Gastroesophageal sphincter (tissue), 3 donors: ENCODE measurements at regions not wholly inside any gene's neighbourhood (a gene's known extent, or its start where the extent isn't known, plus 50 kb on each side); places are given as distances from the start of the nearest gene placed in this dataset.

Source experiments
- POLR2A ChIP-seq, 2 donors: fragments of 450-650 bp; IDR thresholded peaks; one replicate each; pipeline ENCODE4 v1.6.1; 2017; ENCODE audit warnings: antibody characterized with exemption in 2 of 2, mild to moderate bottlenecking in 2 of 2, moderate library complexity in 1 of 2
- POLR2AphosphoS5 ChIP-seq: sonication (generic); formaldehyde crosslinking; IDR thresholded peaks from one replicate; pipeline ENCODE4 v1.6.1; 2017; ENCODE audit warnings: antibody characterized with exemption
- TF ChIP-seq, protein P1 (sequence below), 4 experiments: fragments of 200-600 bp in 2 of 4; fragments of 450-650 bp in 2 of 4; sonication (generic) in 1 of 4; IDR thresholded peaks; one replicate each; pipeline ENCODE4 v1.5.1; 2017 to 2019; ENCODE audit warnings: antibody characterized with exemption in 4 of 4, mild to moderate bottlenecking in 2 of 4, moderate library complexity in 2 of 4

DNA sequence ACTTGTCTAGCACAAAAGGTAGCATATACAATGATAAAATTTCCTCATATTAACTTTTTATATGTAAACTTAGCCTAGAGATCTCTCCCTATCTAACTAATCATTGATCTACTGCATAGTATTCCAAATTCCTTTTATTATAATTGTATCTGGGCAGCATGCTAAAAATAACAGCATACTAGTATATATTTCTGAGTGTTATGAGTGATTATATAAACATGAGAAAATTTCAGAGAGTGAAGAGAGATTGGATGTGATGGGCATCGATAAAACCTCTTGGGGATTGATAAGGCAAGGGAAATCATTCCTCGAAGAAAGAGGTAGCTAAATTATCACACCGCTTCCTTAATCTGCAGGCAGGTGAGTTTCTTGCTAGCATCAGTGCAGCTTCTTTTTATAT lies 158.2 kb downstream of the HMHB1 start:
- TF ChIP-seq, protein P1, sequence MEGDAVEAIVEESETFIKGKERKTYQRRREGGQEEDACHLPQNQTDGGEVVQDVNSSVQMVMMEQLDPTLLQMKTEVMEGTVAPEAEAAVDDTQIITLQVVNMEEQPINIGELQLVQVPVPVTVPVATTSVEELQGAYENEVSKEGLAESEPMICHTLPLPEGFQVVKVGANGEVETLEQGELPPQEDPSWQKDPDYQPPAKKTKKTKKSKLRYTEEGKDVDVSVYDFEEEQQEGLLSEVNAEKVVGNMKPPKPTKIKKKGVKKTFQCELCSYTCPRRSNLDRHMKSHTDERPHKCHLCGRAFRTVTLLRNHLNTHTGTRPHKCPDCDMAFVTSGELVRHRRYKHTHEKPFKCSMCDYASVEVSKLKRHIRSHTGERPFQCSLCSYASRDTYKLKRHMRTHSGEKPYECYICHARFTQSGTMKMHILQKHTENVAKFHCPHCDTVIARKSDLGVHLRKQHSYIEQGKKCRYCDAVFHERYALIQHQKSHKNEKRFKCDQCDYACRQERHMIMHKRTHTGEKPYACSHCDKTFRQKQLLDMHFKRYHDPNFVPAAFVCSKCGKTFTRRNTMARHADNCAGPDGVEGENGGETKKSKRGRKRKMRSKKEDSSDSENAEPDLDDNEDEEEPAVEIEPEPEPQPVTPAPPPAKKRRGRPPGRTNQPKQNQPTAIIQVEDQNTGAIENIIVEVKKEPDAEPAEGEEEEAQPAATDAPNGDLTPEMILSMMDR (IDR thresholded peaks at IDR 0.05), result no peak
- TF ChIP-seq POLR2AphosphoS5 (no peak), POLR2A (IDR thresholded peaks at IDR 0.05) (no peak)
